GM23338 (cell line): ENCODE measurements at regions not wholly inside any gene's neighbourhood (a gene's known extent, or its start where the extent isn't known, plus 50 kb on each side); places are given as distances from the start of the nearest gene placed in this dataset.

Source experiments
- ATAC-seq: fragments of 200-7000 bp; cut with Tn5 transposase; 3 replicates; pipeline ENCODE4 v1.9.1; 2020
- DNase-seq: peaks from one replicate; pipeline ENCODE4 v3.0.0-alpha.2; 2015; ENCODE audit warnings: low spot score
- H2AFZ ChIP-seq: fragments of 200-600 bp; sonication (generic); 2 replicates; pipeline ENCODE4 v1.8.0; 2016; ENCODE audit warnings: antibody characterized with exemption, mild to moderate bottlenecking, moderate library complexity
- H3F3A ChIP-seq: fragments of 200-600 bp; sonication (generic); replicated peaks from 2 replicates; pipeline ENCODE4 v1.8.0; 2017; ENCODE audit warnings: antibody characterized with exemption, mixed run types, low read depth
- H3K27ac ChIP-seq: fragments of 200-600 bp; sonication (generic); 2 replicates; pipeline ENCODE4 v1.6.1; 2016; ENCODE audit warnings: low read depth
- H3K27me3 ChIP-seq: fragments of 200-600 bp; sonication (generic); 2 replicates; pipeline ENCODE4 v1.8.0; 2016; ENCODE audit warnings: mild to moderate bottlenecking, mixed run types, moderate library complexity; ENCODE audit not compliant: insufficient read depth
- H3K36me3 ChIP-seq: fragments of 200-600 bp; sonication (generic); 2 replicates; pipeline ENCODE4 v1.8.0; 2016; ENCODE audit warnings: mild to moderate bottlenecking; ENCODE audit not compliant: insufficient read depth
- H3K4me1 ChIP-seq: fragments of 200-600 bp; sonication (generic); 2 replicates; pipeline ENCODE4 v1.8.0; 2016; ENCODE audit warnings: mild to moderate bottlenecking, moderate library complexity; ENCODE audit not compliant: insufficient read depth
- H3K4me2 ChIP-seq: fragments of 200-600 bp; sonication (generic); 2 replicates; pipeline ENCODE4 v1.7.1; 2017; ENCODE audit warnings: mixed run types
- H3K4me3 ChIP-seq: fragments of 200-600 bp; sonication (generic); 2 replicates; pipeline ENCODE4 v1.6.1; 2016; ENCODE audit warnings: mixed run types
- H3K79me2 ChIP-seq: fragments of 200-600 bp; sonication (generic); replicated peaks from 2 replicates; pipeline ENCODE4 v1.8.0; 2017; ENCODE audit warnings: mild to moderate bottlenecking; ENCODE audit not compliant: insufficient read depth
- H3K9me2 ChIP-seq: fragments of 200-600 bp; sonication (generic); 2 replicates; pipeline ENCODE4 v1.8.0; 2017; ENCODE audit not compliant: insufficient read depth
- H4K20me1 ChIP-seq: fragments of 200-600 bp; sonication (generic); replicated peaks from 2 replicates; pipeline ENCODE4 v1.8.0; 2017; ENCODE audit warnings: mild to moderate bottlenecking; ENCODE audit not compliant: insufficient read depth
- H3K27ac Mint-ChIP-seq: 2 replicates; pipeline ENCODE4 v1.8.0; 2020; ENCODE audit warnings: inconsistent platforms, mild to moderate bottlenecking, moderate library complexity, mixed read lengths
- H3K27me3 Mint-ChIP-seq: 3 replicates; pipeline ENCODE4 v1.8.0; 2022; ENCODE audit warnings: low read depth, mild to moderate bottlenecking, moderate library complexity, mixed read lengths, inconsistent platforms; ENCODE audit not compliant: insufficient read depth, poor library complexity
- H3K36me3 Mint-ChIP-seq: 3 replicates; pipeline ENCODE4 v1.8.0; 2021; ENCODE audit warnings: low read depth, mild to moderate bottlenecking, inconsistent platforms, moderate library complexity, mixed read lengths
- H3K4me1 Mint-ChIP-seq: 3 replicates; pipeline ENCODE4 v1.8.0; 2020; ENCODE audit warnings: mild to moderate bottlenecking, inconsistent platforms, mixed read lengths
- H3K4me3 Mint-ChIP-seq: 3 replicates; pipeline ENCODE4 v1.8.0; 2021; ENCODE audit warnings: moderate library complexity, mild to moderate bottlenecking, inconsistent platforms, mixed read lengths
- H3K9me3 Mint-ChIP-seq: 3 replicates; pipeline ENCODE4 v1.8.0; 2020; ENCODE audit warnings: moderate library complexity, mild to moderate bottlenecking, inconsistent platforms, mixed read lengths
- CREB1 ChIP-seq: fragments of 250-450 bp; sonication (Bioruptor Pico); IDR thresholded peaks from 2 replicates; pipeline ENCODE4 v1.5.0; 2020; ENCODE audit warnings: low read depth, mild to moderate bottlenecking, moderate library complexity
- EZH2 ChIP-seq: fragments of 200-600 bp; sonication (generic); IDR thresholded peaks from one replicate; pipeline ENCODE4 v1.8.0; 2017; ENCODE audit warnings: antibody characterized with exemption, mild to moderate bottlenecking, low read depth; ENCODE audit not compliant: unreplicated experiment
- POLR2AphosphoS5 ChIP-seq: IDR thresholded peaks from 2 replicates; pipeline ENCODE4 v1.6.1; 2016; ENCODE audit warnings: antibody characterized with exemption, low read depth
- STAT1 ChIP-seq: IDR thresholded peaks from one replicate; pipeline ENCODE4 v1.6.1; 2016; ENCODE audit warnings: antibody characterized with exemption; ENCODE audit not compliant: unreplicated experiment
- ZNF114 ChIP-seq: fragments of 250-450 bp; sonication (Bioruptor Pico); IDR thresholded peaks from 2 replicates; pipeline ENCODE4 v1.5.0; 2020; ENCODE audit warnings: mild to moderate bottlenecking, moderate library complexity
- TF ChIP-seq, protein P1 (sequence below): IDR thresholded peaks from one replicate; pipeline ENCODE4 v1.6.1; 2018; ENCODE audit warnings: antibody characterized with exemption; ENCODE audit not compliant: unreplicated experiment
- TF ChIP-seq, protein P2 (sequence below): IDR thresholded peaks from 2 replicates; pipeline ENCODE4 v1.6.1; 2016; ENCODE audit warnings: antibody characterized with exemption
- TF ChIP-seq, protein P3 (sequence below), 2 experiments: fragments of 200-600 bp in 1 of 2; sonication (generic) in 1 of 2; conservative IDR thresholded peaks; 2 replicates each; pipeline versions ENCODE4 v1.5.1 to v1.6.1; 2016 to 2017; ENCODE audit warnings: antibody characterized with exemption in 2 of 2, low read depth in 2 of 2, mild to moderate bottlenecking in 2 of 2, moderate library complexity in 1 of 2
- TF ChIP-seq, protein P4 (sequence below): fragments of 250-450 bp; sonication (Bioruptor Pico); IDR thresholded peaks from 2 replicates; pipeline ENCODE4 v1.5.0; 2020; ENCODE audit warnings: mild to moderate bottlenecking, moderate library complexity

DNA sequence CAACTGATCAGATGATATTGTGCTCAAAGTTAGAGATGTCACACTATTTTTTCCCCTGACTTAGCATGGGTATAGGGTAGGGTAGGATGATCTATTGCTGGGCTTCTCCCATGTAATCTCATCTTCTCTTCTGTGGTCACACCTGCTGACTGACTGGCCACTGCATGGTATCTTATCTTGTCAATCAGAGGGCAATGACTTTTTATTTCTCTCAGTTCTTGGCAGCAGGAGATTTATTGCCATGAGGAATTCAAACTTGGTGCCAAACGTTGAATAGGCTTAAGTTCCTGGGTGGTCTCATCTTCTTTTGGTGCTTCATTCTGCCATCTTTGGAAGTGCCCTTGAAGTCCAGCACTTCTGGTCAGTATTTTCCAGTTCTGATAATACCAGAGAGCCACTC is 226.4 kb upstream of the POGK start (continued):
- TF ChIP-seq, protein P1, sequence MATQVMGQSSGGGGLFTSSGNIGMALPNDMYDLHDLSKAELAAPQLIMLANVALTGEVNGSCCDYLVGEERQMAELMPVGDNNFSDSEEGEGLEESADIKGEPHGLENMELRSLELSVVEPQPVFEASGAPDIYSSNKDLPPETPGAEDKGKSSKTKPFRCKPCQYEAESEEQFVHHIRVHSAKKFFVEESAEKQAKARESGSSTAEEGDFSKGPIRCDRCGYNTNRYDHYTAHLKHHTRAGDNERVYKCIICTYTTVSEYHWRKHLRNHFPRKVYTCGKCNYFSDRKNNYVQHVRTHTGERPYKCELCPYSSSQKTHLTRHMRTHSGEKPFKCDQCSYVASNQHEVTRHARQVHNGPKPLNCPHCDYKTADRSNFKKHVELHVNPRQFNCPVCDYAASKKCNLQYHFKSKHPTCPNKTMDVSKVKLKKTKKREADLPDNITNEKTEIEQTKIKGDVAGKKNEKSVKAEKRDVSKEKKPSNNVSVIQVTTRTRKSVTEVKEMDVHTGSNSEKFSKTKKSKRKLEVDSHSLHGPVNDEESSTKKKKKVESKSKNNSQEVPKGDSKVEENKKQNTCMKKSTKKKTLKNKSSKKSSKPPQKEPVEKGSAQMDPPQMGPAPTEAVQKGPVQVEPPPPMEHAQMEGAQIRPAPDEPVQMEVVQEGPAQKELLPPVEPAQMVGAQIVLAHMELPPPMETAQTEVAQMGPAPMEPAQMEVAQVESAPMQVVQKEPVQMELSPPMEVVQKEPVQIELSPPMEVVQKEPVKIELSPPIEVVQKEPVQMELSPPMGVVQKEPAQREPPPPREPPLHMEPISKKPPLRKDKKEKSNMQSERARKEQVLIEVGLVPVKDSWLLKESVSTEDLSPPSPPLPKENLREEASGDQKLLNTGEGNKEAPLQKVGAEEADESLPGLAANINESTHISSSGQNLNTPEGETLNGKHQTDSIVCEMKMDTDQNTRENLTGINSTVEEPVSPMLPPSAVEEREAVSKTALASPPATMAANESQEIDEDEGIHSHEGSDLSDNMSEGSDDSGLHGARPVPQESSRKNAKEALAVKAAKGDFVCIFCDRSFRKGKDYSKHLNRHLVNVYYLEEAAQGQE, result no peak
- TF ChIP-seq, protein P2, sequence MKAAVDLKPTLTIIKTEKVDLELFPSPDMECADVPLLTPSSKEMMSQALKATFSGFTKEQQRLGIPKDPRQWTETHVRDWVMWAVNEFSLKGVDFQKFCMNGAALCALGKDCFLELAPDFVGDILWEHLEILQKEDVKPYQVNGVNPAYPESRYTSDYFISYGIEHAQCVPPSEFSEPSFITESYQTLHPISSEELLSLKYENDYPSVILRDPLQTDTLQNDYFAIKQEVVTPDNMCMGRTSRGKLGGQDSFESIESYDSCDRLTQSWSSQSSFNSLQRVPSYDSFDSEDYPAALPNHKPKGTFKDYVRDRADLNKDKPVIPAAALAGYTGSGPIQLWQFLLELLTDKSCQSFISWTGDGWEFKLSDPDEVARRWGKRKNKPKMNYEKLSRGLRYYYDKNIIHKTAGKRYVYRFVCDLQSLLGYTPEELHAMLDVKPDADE, result no peak

DNA sequence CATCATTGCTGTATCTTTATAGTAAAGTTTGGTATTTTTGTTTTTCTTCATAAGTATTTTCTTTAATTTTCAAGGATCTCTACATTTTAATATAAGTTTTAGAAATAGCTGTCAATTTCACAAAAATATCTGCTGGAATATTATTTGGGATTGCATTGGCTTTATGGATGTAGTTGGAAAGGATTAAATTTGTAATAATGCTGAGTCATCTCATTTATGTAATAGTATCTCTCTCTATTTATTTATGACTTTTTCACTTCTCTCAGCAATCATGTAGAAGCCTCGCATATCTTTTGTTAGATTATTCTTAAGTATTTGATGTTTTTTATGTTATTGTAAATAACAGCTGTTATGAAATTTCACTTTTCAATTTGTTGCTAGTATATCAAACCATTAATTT is 223.1 kb upstream of the POGK start:
- no peaks in the 10 kb centered on the region for H3K36me3 Mint-ChIP-seq
- H3K9me3 Mint-ChIP-seq, result no peaks in the 10 kb centered on the region
- Histone ChIP-seq H3K27me3 (no peaks in the 10 kb centered on the region), H3F3A (no peaks in the 10 kb centered on the region), H2AFZ (no peak overlapping the region), H3K9me2 (no peaks in the 10 kb centered on the region), H3K4me3 (no peak overlapping the region), H3K4me2 (no peak overlapping the region), H3K36me3 (no peaks in the 10 kb centered on the region), H3K27ac (no peak overlapping the region), H4K20me1 (no peaks in the 10 kb centered on the region), H3K4me1 (no peaks in the 10 kb centered on the region), H3K79me2 (no peaks in the 10 kb centered on the region)
- no peak for ATAC-seq
- H3K27ac Mint-ChIP-seq, result no peak overlapping the region
- no peak overlapping the region for H3K4me3 Mint-ChIP-seq
- TF ChIP-seq, protein P3, sequence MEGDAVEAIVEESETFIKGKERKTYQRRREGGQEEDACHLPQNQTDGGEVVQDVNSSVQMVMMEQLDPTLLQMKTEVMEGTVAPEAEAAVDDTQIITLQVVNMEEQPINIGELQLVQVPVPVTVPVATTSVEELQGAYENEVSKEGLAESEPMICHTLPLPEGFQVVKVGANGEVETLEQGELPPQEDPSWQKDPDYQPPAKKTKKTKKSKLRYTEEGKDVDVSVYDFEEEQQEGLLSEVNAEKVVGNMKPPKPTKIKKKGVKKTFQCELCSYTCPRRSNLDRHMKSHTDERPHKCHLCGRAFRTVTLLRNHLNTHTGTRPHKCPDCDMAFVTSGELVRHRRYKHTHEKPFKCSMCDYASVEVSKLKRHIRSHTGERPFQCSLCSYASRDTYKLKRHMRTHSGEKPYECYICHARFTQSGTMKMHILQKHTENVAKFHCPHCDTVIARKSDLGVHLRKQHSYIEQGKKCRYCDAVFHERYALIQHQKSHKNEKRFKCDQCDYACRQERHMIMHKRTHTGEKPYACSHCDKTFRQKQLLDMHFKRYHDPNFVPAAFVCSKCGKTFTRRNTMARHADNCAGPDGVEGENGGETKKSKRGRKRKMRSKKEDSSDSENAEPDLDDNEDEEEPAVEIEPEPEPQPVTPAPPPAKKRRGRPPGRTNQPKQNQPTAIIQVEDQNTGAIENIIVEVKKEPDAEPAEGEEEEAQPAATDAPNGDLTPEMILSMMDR (conservative IDR thresholded peaks at IDR 0.05; ENCODE audit: low read depth in 2 of 2), result no peak
- no peak for TF ChIP-seq STAT1
- TF ChIP-seq, protein P2, result no peak
- TF ChIP-seq CREB1 (CRISPR knock-in tag), result no peak
- no peak for TF ChIP-seq POLR2AphosphoS5
- TF ChIP-seq, protein P4, sequence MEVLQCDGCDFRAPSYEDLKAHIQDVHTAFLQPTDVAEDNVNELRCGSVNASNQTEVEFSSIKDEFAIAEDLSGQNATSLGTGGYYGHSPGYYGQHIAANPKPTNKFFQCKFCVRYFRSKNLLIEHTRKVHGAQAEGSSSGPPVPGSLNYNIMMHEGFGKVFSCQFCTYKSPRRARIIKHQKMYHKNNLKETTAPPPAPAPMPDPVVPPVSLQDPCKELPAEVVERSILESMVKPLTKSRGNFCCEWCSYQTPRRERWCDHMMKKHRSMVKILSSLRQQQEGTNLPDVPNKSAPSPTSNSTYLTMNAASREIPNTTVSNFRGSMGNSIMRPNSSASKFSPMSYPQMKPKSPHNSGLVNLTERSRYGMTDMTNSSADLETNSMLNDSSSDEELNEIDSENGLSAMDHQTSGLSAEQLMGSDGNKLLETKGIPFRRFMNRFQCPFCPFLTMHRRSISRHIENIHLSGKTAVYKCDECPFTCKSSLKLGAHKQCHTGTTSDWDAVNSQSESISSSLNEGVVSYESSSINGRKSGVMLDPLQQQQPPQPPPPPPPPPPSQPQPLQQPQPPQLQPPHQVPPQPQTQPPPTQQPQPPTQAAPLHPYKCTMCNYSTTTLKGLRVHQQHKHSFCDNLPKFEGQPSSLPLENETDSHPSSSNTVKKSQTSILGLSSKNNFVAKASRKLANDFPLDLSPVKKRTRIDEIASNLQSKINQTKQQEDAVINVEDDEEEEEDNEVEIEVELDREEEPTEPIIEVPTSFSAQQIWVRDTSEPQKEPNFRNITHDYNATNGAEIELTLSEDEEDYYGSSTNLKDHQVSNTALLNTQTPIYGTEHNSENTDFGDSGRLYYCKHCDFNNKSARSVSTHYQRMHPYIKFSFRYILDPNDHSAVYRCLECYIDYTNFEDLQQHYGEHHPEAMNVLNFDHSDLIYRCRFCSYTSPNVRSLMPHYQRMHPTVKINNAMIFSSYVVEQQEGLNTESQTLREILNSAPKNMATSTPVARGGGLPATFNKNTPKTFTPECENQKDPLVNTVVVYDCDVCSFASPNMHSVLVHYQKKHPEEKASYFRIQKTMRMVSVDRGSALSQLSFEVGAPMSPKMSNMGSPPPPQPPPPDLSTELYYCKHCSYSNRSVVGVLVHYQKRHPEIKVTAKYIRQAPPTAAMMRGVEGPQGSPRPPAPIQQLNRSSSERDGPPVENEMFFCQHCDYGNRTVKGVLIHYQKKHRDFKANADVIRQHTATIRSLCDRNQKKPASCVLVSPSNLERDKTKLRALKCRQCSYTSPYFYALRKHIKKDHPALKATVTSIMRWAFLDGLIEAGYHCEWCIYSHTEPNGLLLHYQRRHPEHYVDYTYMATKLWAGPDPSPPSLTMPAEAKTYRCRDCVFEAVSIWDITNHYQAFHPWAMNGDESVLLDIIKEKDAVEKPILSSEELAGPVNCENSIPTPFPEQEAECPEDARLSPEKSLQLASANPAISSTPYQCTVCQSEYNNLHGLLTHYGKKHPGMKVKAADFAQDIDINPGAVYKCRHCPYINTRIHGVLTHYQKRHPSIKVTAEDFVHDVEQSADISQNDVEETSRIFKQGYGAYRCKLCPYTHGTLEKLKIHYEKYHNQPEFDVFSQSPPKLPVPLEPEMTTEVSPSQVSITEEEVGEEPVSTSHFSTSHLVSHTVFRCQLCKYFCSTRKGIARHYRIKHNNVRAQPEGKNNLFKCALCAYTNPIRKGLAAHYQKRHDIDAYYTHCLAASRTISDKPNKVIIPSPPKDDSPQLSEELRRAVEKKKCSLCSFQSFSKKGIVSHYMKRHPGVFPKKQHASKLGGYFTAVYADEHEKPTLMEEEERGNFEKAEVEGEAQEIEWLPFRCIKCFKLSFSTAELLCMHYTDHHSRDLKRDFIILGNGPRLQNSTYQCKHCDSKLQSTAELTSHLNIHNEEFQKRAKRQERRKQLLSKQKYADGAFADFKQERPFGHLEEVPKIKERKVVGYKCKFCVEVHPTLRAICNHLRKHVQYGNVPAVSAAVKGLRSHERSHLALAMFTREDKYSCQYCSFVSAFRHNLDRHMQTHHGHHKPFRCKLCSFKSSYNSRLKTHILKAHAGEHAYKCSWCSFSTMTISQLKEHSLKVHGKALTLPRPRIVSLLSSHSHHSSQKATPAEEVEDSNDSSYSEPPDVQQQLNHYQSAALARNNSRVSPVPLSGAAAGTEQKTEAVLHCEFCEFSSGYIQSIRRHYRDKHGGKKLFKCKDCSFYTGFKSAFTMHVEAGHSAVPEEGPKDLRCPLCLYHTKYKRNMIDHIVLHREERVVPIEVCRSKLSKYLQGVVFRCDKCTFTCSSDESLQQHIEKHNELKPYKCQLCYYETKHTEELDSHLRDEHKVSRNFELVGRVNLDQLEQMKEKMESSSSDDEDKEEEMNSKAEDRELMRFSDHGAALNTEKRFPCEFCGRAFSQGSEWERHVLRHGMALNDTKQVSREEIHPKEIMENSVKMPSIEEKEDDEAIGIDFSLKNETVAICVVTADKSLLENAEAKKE (CRISPR knock-in tag), result no peak
- TF ChIP-seq ZNF114 (CRISPR knock-in tag), result no peak
- TF ChIP-seq EZH2, result no peak
- no peak for DNase-seq
- no peaks in the 10 kb centered on the region for H3K4me1 Mint-ChIP-seq
- no peaks in the 10 kb centered on the region for H3K27me3 Mint-ChIP-seq
